Panc1 (cell line): ENCODE measurements at regions not wholly inside any gene's neighbourhood (a gene's known extent, or its start where the extent isn't known, plus 50 kb on each side); places are given as distances from the start of the nearest gene placed in this dataset.

ENCODE experiments used
- ATAC-seq: fragments of 200-7000 bp; cut with Tn5 transposase; 2 replicates; pipeline ENCODE4 v1.9.1; 2020; ENCODE audit warnings: mild to moderate bottlenecking, moderate library complexity
- BruUV-seq: library from RNA; stranded (reverse); fragments of 400-500 nt; replicated peaks from 2 replicates; lab custom pipeline; 2021; lab: Mats Ljungman, UMichigan
- CTCF ChIA-PET: fragments of 300-600 bp; sonication (Branson Sonifier 250); formaldehyde crosslinking; loops from one replicate; lab custom pipeline; 2022; ENCODE audit warnings: antibody characterized with exemption; lab: Charles Lee
- POLR2A ChIA-PET: fragments of 300-600 bp; sonication (Branson Sonifier 250); formaldehyde crosslinking; loops from one replicate; lab custom pipeline; 2022; ENCODE audit warnings: antibody characterized with exemption; lab: Charles Lee
- DNase-seq: peaks from one replicate; pipeline ENCODE4 v3.0.0-alpha.2; 2010; ENCODE audit warnings: low read depth, low spot score
- H3K27ac ChIP-seq: 2 replicates; pipeline ENCODE4 v1.5.1; 2011; ENCODE audit warnings: mild to moderate bottlenecking, low read length, inconsistent platforms
- H3K27me3 ChIP-seq: fragments of 200-500 bp; sonication (Bioruptor generic); 2 replicates; pipeline ENCODE4 v1.6.0; 2014; ENCODE audit warnings: low read length, inconsistent platforms; ENCODE audit not compliant: control insufficient read depth, insufficient read depth
- H3K36me3 ChIP-seq: fragments of 200-500 bp; sonication (Bioruptor generic); 2 replicates; pipeline ENCODE4 v1.5.1; 2014; ENCODE audit warnings: inconsistent platforms, mild to moderate bottlenecking, low read length, moderate library complexity; ENCODE audit not compliant: control insufficient read depth, insufficient read depth
- H3K4me1 ChIP-seq: 2 replicates; pipeline ENCODE4 v1.5.1; 2011; ENCODE audit warnings: inconsistent platforms, mild to moderate bottlenecking, low read length, moderate library complexity; ENCODE audit not compliant: control insufficient read depth, insufficient read depth
- H3K4me3 ChIP-seq, 2 experiments: 2 replicates each; pipeline ENCODE4 v1.5.1; 2011 to 2012; ENCODE audit warnings: low read depth in 2 of 2, low read length in 2 of 2, mild to moderate bottlenecking in 2 of 2, inconsistent platforms in 1 of 2, moderate library complexity in 1 of 2
- H3K9me3 ChIP-seq: fragments of 200-500 bp; sonication (Bioruptor generic); 2 replicates; pipeline ENCODE4 v1.5.1; 2014; ENCODE audit warnings: low read depth, mild to moderate bottlenecking, inconsistent platforms, low read length, moderate library complexity; ENCODE audit not compliant: control insufficient read depth, insufficient read depth
- CTCF ChIP-seq: fragments of 450-650 bp; IDR thresholded peaks from 2 replicates; pipeline ENCODE4 v1.5.1; 2017; ENCODE audit warnings: mild to moderate bottlenecking
- POLR2AphosphoS5 ChIP-seq: IDR thresholded peaks from 2 replicates; pipeline ENCODE4 v1.6.1; 2012; ENCODE audit warnings: mild to moderate bottlenecking, low read depth, low read length, moderate library complexity
- SIN3A ChIP-seq: IDR thresholded peaks from 2 replicates; pipeline ENCODE4 v1.6.1; 2012; ENCODE audit warnings: low read depth, mild to moderate bottlenecking, low read length, moderate library complexity, borderline replicate concordance; ENCODE audit not compliant: insufficient read depth
- TCF7L2 ChIP-seq: IDR thresholded peaks from 2 replicates; pipeline ENCODE4 v1.6.1; 2011; ENCODE audit warnings: mild to moderate bottlenecking, low read depth, low read length, inconsistent platforms
- in situ Hi-C: cut with HindIII; loops from 2 replicates; pipeline ENCODE4 v1.10.0; 2016; ENCODE audit warnings: low sequenced_read_pairs, low pct_unique_long_range_greater_than_20kb
- intact Hi-C: fragments of 100-400 bp; cut with micrococcal nuclease; formaldehyde crosslinking; loops from one replicate; pipeline ENCODE4 v1.10.0; 2022; ENCODE audit not compliant: unreplicated experiment
- TF ChIP-seq, protein P1 (sequence below), 2 experiments: IDR thresholded peaks; 2 replicates each; pipeline ENCODE4 v1.6.1; 2011 to 2012; ENCODE audit warnings: low read depth in 2 of 2, control low read depth in 1 of 2, low read length in 1 of 2, mild to moderate bottlenecking in 1 of 2, moderate library complexity in 1 of 2; ENCODE audit not compliant: insufficient read depth in 1 of 2

- ChIA-PET CTCF (interaction anchor here (0.7 kb wide), 1 partner anchor 353 kb away, joined by 5 read pairs; no protein-coding TSS in a partner anchor), POLR2A (no interaction called here)
- no peak overlapping the region for H3K27ac ChIP-seq
- DNase-seq (no peak), ATAC-seq (no peak)
- intact Hi-C loops (no loop called here), in situ Hi-C loops (no loop called here)
- H3K4me3 ChIP-seq, result no peak overlapping the region
- H3K4me1 ChIP-seq, result no peaks in the 10 kb centered on the region
- H3K27me3 ChIP-seq, result peaks cover 3% of the 10 kb centered on the region; the same call in 1 of the 2 replicates
- TF ChIP-seq SIN3A, result no peak
- no peak for TF ChIP-seq TCF7L2
- no peak for TF ChIP-seq POLR2AphosphoS5
- TF ChIP-seq, protein P1, sequence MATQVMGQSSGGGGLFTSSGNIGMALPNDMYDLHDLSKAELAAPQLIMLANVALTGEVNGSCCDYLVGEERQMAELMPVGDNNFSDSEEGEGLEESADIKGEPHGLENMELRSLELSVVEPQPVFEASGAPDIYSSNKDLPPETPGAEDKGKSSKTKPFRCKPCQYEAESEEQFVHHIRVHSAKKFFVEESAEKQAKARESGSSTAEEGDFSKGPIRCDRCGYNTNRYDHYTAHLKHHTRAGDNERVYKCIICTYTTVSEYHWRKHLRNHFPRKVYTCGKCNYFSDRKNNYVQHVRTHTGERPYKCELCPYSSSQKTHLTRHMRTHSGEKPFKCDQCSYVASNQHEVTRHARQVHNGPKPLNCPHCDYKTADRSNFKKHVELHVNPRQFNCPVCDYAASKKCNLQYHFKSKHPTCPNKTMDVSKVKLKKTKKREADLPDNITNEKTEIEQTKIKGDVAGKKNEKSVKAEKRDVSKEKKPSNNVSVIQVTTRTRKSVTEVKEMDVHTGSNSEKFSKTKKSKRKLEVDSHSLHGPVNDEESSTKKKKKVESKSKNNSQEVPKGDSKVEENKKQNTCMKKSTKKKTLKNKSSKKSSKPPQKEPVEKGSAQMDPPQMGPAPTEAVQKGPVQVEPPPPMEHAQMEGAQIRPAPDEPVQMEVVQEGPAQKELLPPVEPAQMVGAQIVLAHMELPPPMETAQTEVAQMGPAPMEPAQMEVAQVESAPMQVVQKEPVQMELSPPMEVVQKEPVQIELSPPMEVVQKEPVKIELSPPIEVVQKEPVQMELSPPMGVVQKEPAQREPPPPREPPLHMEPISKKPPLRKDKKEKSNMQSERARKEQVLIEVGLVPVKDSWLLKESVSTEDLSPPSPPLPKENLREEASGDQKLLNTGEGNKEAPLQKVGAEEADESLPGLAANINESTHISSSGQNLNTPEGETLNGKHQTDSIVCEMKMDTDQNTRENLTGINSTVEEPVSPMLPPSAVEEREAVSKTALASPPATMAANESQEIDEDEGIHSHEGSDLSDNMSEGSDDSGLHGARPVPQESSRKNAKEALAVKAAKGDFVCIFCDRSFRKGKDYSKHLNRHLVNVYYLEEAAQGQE (IDR thresholded peaks at IDR 0.05; ENCODE audit: insufficient read depth in 1 of 2, low read depth in 2 of 2, low read length in 1 of 2), result no peak
- TF ChIP-seq CTCF, result no peak
- BruUV-seq, result no TSS peak
- H3K36me3 ChIP-seq, result no peaks in the 10 kb centered on the region
- no peaks in the 10 kb centered on the region for H3K9me3 ChIP-seq
Observed at GRCh38 chr11:122406466-122406865, 249.1 kb upstream of the UBASH3B start.

DNA sequence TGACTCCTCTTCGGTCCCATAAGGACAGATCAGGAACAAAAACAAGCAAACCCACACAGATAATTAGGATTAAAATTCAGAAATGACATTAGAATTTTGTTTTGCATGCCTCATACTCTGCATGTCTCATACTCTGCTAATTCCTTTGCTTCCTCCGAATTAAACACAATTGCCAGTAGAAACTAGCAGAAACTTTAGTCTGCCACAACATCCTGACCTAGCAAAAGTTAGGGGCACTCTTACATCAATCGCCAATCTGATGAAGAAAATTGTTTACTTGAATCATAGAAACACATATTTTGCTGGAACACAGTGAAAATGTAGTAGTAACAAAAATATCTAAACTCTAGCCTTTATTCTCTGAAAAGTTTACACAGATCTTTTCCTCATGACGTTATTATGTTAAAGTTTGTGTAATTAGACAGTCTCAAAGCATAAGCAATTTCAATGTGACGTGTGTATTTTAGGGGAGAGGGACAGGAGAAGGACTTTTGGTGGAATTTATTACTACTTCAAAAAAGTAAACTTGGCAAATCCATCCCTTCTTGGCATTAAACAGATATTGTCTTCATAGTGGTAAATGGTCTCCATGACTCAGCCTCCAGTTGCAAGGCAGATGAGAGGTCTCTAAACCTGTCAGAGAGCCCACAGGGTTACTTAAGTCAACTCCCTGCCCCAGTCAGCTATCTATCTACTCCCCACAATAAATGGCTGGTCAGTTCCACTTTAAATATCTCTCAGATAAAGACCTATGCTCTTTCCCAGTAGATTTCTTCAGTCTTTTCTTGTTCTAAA lies 249.8 kb upstream of the UBASH3B start:
- H3K27me3 ChIP-seq, result peaks cover 3% of the 10 kb centered on the region; the same call in 1 of the 2 replicates
- no peaks in the 10 kb centered on the region for H3K9me3 ChIP-seq
- H3K36me3 ChIP-seq, result no peaks in the 10 kb centered on the region
- TF ChIP-seq TCF7L2 (no peak), POLR2AphosphoS5 (no peak), CTCF (no peak), SIN3A (no peak)
- TF ChIP-seq, protein P1 (IDR thresholded peaks at IDR 0.05; ENCODE audit: insufficient read depth in 1 of 2, low read depth in 2 of 2, low read length in 1 of 2), result no peak
- DNase-seq, result no peak
- H3K27ac ChIP-seq, result no peak overlapping the region
- H3K4me1 ChIP-seq, result no peaks in the 10 kb centered on the region
- in situ Hi-C loops (no loop called here), intact Hi-C loops (no loop called here)
- ChIA-PET CTCF (no interaction called here), POLR2A (no interaction called here)
- ATAC-seq, result no peak
- BruUV-seq, result no TSS peak
- no peak overlapping the region for H3K4me3 ChIP-seq
